K562 (cell line): ENCODE measurements at regions not wholly inside any gene's neighbourhood (a gene's known extent, or its start where the extent isn't known, plus 50 kb on each side); places are given as distances from the start of the nearest gene placed in this dataset.

Experiments
- EP300 ChIP-seq: IDR thresholded peaks from 2 replicates; pipeline ENCODE4 v1.6.1; 2012; ENCODE audit warnings: low read length, improper control_type of control experiment
- TCF3 ChIP-seq: sonication (generic); formaldehyde crosslinking; IDR thresholded peaks from 2 replicates; pipeline ENCODE4 v1.4.0; 2020; ENCODE audit warnings: mild to moderate bottlenecking, missing genetic modification reagents
- ZNF589 ChIP-seq: fragments of 200-800 bp; sonication (Bioruptor generic); IDR thresholded peaks from 2 replicates; pipeline ENCODE4 v1.6.1; 2016; ENCODE audit warnings: low read depth, missing genetic modification characterization, missing compliant biosample characterization
- TF ChIP-seq, protein P1 (sequence below): fragments of 150-350 bp; IDR thresholded peaks from 2 replicates; pipeline ENCODE4 v1.6.1; 2014; ENCODE audit warnings: low read depth, mild to moderate bottlenecking, low read length, borderline replicate concordance

DNA sequence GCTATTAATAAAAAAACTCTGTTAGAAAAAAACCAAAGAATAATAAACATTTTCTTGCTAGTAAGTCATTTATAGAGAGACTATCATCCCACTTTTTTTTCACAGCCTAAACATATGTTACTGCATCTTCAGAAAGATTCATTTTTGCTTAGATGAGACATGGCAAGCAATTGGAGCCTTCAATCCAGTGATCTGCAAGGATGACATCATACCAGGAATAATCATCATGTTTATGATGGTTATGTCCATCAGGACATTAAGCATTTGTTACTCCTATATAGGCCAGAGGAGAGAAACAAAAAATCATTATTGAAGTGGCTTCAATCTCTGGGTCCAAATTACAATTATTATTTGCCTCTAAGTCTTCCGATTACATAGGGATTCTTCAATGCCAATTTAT is 626.3 kb upstream of the CCNG1 start:
- no peak for TF ChIP-seq ZNF589 (CRISPR knock-in tag)
- TF ChIP-seq TCF3: no peak
- no peak for TF ChIP-seq EP300
- TF ChIP-seq, protein P1, sequence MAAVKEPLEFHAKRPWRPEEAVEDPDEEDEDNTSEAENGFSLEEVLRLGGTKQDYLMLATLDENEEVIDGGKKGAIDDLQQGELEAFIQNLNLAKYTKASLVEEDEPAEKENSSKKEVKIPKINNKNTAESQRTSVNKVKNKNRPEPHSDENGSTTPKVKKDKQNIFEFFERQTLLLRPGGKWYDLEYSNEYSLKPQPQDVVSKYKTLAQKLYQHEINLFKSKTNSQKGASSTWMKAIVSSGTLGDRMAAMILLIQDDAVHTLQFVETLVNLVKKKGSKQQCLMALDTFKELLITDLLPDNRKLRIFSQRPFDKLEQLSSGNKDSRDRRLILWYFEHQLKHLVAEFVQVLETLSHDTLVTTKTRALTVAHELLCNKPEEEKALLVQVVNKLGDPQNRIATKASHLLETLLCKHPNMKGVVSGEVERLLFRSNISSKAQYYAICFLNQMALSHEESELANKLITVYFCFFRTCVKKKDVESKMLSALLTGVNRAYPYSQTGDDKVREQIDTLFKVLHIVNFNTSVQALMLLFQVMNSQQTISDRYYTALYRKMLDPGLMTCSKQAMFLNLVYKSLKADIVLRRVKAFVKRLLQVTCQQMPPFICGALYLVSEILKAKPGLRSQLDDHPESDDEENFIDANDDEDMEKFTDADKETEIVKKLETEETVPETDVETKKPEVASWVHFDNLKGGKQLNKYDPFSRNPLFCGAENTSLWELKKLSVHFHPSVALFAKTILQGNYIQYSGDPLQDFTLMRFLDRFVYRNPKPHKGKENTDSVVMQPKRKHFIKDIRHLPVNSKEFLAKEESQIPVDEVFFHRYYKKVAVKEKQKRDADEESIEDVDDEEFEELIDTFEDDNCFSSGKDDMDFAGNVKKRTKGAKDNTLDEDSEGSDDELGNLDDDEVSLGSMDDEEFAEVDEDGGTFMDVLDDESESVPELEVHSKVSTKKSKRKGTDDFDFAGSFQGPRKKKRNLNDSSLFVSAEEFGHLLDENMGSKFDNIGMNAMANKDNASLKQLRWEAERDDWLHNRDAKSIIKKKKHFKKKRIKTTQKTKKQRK: no peak
